CD4-positive, alpha-beta T cell treated with Interleukin-17A for 4 hours (primary cell): ENCODE measurements at regions not wholly inside any gene's neighbourhood (a gene's known extent, or its start where the extent isn't known, plus 50 kb on each side); places are given as distances from the start of the nearest gene placed in this dataset.

ENCODE experiments used
- DNase-seq: peaks from one replicate; pipeline ENCODE4 v3.0.0-alpha.2; 2020; ENCODE audit warnings: mixed read lengths

DNA sequence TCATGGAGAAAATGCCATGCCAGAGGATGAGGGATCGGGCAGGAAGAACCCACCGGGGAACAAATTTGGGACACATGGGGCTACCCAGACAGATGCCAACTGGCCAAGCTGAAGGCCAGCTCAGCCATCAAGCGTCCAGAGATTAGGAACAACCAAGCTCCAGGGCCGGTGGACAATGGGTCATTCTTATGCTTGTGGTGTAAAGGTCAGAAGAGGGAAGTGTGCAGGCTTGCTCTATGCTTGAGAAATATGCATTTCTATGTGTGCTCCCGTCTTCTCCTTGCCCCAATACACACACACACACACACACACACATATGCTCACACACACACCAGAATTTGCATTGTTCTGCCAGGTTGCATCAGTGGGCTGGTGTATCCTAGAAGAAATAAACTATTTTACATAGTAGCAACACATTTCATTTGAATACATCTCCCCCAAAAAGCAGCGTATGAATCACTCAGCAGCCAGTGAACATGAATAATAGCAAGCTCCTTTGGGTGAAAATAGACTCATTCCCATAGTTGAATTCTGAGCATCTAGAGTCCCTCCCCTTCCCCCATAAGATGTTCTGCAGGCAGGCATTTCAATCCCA, 201.9 kb upstream of the PPARGC1A start:
- DNase-seq, result no peak

DNA sequence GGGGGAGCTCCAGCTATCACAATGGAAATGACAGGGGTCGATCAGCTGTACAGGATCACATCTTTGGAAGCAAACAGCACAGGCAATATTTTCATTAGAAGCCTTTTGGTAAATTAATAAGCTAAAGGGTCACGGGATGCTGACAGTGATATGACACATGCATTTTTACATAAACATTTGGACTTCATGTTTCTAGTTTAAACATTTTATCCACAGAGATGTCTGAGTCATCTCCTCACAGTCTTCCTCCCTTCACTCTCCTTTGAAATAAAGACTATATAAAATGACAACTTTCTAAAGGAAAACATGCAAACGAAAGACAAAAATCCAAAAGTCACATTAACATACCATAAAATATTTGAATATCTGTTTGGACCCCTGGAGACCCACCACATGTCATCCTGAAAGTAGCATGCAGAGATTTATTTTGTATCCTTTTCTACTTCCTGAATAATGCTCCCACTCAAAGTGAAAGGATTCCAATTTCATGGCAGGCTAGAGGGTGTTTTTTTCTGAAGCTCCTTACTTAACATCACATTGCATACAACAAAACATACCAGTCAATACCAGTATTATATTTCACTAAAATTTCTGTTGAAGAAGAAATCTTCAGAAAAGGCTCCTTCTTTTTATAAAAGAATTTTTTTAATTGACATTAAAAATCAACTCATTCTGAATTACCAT, 200.1 kb upstream of the PPARGC1A start:
- no peak for DNase-seq

DNA sequence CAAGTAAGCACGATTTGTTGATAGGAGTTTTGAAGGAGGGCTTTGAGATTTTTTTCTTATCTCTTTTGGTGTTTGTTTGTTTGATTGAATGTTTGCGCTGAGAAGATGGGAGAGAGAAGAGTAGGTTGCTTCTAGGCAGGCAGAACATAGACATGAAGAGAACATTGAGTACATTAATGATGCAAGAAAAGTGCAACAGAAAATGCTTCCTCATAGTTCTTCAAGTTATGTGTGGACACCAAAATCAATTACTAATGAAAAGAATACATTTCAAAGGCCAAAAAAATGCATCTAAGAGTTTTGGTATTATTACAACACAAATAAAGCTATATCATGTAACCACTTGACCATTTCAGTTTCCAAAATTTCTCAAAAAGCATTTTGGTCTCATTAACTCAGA, 191.0 kb upstream of the PPARGC1A start:
- DNase-seq, result no peak

DNA sequence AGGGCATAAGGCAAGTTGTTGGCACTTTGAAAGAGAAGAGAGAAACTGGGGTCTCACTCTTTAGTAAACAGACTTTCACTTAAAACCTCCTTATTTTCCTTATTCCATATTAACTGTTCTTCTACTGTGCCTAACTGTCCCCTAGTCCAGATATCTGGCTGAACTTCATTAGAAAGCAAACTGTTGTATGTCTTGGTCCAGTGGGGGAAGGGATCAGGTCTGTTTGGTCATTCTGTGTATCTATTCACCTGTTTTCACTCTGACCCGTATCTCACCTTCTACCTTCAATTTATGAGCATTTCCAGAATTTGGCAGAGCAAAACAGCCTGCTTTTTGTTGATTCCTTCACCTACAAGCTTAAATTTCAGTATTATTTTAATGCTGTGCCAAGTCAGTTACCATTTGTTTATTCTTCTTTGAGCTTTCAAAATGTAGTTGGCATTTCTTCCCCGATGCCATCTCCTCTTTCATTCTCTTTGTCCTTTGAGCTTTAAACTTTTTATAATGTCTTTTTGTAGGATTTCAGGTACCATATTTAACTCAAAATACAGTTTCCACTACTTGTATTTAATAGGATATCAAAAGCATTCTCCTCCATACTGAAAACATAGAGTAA, 188.6 kb upstream of the PPARGC1A start:
- no peak for DNase-seq

DNA sequence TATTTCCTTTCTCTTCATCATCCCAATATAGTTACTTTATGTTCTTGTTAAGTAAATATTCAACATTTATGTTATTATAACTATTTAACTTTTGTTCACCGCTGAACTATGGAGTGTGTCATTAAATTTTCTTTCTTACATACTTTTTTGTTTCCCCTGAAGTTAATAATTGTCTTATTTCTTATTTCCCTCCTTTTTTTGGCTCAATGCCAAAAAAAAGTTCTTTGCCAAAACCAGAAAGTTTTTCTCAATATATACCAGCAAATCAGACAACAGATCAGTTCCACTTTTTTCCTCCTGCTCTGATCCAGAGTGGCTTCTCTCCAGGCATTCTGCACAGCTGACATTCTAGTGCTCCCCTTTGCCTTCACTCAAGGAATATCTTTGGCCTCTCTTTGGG, 187.0 kb upstream of the PPARGC1A start:
- DNase-seq, result no peak

DNA sequence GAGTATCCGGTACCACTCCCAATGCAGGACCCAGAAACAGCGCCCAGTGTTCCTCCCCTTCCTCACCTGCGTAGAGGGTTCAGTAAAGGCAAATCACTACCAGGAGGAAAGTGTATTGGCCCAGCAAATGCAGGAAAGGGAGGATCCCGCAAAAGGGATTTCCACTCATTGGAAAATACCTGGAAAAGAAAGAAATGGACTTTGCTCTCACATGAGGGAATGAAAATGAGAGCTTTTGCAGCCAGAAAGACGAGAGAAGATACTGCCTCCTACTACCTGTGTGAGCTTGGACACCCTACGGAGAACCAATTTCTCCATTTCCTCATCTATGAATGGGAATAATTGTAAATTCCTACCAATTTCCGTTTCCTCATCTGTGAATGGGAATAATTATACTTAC, 184.1 kb upstream of the PPARGC1A start:
- no peak for DNase-seq

DNA sequence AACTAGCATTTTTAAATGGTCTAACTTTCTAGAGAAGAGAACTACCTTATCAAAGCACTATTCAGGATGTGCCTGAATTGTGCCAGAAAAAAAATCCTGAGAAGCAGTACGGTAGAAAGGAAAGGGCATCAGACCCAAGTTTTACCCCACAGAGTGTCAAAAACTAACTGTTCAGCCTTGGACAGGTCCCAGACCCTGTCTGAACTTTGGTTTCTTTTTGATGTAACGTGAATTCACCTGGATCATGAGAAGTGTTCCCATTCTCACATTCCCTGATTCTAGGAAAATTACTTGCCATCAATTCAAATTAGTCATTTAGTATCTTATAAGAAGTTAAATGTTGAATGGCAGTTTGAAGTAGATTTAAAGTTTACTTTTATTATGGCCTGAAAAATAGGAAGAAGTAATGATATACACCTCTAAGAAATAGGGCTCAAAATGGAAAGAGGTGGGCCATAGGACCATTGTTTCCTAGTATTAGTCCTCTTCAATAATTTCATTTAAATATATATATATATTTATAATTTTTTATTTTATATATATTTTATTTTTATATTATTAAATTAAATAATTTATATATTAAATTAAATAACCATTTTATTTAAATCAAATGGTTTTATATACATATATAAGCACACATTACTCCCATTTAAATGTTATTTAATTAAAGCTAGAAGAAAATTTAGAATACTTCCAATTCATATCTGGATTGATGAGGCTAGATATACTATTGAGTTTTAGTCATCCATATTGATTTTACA, 181.9 kb upstream of the PPARGC1A start:
- DNase-seq, result no peak

DNA sequence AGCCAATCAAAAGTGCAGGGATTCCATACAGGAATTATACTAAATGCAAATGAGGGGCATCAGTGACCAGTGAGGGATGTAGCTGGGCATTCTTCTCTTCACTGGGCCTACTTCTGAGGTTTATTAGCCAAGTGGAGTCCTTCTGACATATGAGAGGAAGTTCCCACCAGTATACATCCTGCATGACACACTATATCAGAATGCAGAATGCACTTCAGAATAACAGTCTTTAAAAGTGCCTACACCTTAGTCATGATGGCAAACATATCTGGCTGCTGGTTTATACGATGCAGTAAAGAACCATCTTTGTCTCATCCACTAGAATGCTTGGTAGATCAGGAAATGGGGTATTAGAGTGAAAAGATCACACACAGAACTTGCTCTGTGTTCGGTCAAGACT, 180.3 kb upstream of the PPARGC1A start:
- no peak for DNase-seq

DNA sequence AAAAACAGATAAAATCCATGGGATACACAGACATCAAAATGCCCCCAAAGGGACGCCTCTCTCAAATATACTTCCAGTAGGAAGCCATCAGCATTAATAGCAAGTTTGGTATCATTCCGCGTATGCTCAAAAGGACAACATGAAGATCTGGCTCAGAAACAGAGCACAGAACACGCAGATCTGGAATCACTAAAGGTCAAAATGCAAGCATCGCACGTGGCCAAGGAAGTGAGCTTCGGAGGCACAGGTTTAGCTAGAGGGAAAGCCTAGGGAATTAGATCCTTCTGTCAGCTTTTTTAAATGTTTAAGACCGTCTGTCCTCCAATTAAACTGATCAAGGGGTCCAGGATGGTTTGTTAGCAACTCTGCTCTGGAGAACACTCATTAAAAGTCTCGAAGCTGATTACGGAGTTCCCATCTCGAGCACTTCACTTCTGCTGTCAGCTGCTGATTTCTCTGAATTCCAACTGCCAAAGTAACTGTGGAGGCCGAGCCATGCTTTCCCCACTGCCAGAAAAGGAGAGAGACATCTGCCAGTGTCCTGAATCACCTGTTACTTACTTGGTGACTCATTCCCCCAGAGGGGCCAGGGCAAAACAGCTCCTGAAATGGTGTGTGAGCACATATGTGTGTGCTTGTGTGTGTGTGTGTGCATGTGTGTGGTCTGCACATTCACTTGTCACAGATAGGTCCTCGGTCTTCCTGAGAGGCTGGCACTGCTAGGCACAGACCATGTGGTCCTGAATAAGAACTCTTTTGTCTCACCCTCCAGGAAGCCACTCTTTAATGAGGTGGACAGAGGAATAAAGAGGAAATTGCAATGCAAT, 177.7 kb upstream of the PPARGC1A start:
- DNase-seq, result no peak

DNA sequence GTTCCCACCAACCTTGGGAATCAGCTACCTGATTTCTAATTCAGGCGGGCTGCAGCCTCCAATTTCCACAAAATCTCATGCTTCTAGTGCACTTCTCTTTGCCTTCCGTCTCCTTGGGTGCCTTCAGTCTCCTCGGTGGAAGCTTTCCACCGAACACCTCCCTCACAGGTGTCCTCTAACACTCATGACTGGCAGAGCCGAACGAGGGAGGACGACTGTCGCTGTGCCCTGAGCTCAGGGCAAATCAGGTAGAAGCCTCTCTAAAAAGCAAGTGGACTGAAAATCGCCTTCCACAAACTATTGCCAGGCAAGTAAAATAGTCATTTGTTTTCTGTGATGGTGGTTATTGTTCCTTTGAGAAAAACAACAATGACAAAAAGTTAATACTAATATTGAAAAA, 176.1 kb upstream of the PPARGC1A start:
- no peak for DNase-seq

DNA sequence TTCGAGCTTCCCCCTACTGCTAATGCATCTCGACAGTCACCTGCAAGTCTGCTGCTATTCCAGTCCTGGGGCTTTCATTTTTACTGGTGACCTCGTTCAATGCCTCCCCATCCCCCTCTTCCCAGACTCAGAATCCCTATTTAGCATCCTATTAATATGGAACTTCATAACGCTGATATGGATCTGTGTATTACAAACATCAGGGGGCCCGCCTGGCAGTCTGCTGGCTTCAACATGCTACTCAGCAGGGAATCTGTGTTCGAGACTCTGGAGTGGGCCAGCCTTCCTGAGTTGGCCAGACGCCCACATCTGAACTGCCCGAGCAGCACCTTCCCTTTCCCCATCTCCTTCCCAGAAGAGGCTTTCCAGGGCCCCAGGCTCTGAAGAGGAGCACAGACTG, 173.9 kb upstream of the PPARGC1A start:
- DNase-seq, result no peak

DNA sequence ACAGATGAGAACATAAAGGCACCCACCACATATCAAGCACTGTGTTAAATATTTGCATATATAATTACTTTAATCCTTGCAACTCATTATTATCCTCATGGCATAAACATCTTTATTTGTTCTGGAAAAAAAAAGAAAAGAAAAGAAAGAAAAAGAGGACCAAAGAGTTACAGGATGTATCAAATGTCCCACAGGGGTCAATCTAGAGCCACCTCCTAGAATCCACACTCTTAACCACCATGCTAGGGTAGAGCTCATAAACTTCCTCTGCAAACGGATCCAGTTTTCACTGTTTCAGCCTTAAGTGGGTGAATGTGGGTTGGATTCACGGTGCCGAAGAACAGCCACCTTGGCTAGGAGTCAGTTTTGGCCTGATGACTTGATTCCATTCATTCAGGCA, 171.1 kb upstream of the PPARGC1A start:
- DNase-seq, result no peak

DNA sequence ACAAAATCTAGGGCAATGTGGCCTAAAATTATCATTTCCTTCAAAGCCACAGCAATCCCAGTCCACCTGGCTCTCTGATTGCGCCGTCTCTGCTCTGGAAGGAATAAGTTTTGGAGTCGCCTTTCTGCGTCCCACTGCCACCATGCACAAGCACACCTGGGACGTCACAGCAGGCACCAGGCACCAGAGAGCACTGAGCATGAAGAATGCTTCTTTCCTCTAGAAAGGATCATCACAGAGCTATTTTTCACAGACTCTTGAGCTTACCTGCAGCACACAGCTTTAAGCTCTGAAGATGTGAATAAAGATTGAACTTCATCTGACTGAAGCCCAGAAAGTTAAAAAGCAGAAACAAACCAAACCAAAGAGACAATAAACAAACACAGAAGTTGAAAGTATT, 170.0 kb upstream of the PPARGC1A start:
- no peak for DNase-seq

DNA sequence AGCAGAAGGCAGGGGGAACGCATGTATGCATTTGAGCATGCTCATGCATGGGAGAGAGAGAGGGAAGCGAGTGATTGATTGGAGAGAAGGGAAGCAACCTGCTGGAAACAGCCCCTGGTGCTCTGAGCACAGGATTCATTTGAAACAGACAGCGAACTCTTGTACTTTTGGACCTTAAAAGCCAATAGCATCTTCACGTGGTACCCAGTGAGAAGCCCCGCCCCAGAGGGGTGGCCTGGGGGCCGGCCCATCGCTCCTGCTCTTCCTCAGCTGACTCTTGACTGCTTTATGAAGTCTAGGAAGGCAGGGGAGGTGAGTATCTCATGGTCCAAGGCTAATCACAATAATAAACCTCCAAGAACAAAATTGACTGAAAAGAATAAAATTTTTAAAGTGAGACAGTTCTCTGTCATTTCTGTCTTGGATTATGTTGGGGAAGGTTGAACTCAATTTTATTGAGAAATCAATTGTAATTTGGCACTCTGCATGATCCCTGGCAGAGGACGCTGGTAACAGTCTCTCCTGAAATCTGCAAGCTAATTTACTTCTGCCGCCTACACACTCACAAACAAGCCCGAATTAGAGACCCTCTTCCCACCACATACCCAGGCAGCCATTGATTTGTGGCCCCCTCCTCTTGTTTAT, 168.2 kb upstream of the PPARGC1A start:
- DNase-seq, result no peak

DNA sequence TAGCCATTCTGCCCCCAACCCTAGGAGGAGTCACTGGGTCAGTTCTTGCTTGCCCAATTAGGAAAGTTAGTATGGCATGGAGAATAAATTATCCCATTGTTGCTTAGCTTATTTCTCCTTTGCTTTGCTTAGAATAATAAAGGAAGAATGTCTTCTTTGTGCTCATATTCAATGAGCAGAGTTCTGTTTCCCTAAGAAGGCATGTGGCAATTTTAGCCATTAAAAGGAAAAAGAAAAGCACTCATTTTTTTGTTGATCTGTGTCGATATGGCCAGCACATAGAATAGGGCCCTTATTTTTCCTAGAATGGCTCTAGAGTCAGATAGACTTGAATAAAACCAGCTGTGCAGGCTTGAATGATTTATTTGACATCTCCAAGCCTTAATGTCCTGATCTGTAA, 166.4 kb upstream of the PPARGC1A start:
- no peak for DNase-seq

DNA sequence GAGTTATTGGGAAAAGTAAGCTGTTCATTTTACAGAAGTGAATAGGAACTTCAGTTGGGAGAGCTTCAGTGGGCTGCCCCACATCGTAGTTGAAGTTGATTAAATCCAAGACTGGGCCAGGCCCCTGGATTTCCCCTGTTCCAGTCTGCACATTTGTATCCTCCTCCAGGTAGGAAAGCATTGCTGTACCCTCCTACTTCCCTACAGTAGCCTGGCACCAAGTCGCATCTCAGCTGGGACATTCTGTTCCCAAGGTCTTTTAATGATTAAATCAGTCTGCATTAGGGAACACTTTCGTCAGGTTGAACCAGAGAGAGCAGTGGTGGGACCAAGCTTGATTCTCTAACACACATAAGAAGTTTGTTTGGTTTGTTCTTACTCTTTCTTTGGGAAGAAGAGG, 165.8 kb upstream of the PPARGC1A start:
- DNase-seq, result no peak

DNA sequence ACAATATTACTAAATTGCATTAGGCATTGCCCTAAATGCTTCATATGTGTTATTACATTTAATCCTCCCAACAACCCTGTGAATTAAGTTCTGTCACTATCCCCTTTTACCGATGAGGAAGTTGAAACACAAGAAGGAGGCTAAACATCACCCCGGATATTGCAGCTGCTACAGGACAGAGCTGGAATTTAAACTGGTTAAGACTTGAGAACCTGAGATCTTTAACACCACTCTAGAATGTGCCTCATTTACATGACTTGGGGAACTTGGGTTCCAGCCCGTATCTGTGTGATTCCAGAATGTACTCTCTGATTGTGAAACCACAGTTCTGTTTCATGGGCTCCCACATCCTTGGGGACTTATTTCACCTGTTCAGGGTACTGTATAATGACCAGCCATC, 165.1 kb upstream of the PPARGC1A start:
- no peak for DNase-seq

DNA sequence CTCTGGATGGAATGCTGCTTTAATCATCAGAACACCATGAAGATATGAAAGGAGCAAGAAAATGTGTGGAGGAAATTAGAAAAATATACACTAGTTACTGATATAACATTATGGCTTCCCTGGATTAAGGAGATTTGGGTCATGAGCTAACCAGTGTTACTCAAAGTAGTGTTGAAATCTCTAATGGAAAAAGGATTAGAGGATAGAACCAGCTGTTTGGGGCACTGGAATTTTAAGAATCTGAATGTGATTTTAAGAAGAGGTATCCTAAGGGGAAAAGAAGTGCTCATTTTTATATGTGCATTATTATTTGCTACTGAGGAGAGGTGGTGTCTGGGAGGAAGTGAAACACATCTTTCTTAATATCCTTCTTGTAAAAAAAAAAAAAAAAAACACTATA, 164.1 kb upstream of the PPARGC1A start:
- DNase-seq, result no peak

DNA sequence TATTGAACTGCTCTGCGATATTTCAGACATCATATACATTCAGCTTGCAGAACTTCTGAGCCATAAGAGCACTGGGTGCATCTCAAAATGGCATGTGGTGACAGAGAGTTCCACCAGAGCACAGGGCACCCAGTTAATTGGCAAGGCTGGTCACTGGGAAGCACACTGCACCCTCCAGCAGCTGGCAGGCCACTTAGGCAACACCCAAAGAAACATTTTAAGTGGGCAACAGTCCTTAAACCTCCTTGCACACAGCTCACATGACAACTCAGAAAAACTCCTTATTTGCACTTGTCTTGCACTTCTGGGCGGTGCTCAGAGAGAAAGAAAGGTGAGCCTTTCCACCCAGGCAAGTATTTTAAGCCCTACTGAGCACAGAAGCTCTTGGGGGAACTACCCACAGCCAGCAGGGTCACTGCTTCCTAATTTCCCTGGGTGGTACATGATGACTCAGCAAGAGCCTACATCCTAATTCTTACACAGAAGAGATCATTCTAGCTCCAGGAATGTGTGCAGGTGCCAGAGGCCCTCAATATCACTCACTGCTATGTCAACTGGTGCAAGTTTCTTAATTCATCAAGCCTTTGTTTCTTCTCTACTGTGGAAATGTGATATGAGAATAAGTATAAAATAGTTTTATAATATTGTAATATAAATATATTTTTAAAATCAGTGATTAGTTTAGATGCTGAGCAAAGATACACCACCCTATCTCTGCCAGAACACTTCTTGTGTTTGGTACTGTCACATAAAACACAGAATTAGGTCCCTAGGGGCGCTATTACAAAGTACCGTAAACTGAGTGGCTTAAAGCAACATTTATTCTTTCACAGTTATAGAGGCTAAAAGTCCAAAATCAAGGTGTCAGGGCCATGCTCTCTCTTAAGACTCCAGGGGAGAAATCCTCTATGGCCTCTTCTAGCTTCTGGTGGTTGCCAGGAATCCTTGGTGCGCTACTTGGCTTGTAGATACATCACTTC, 155.1 kb upstream of the PPARGC1A start:
- DNase-seq, result no peak

DNA sequence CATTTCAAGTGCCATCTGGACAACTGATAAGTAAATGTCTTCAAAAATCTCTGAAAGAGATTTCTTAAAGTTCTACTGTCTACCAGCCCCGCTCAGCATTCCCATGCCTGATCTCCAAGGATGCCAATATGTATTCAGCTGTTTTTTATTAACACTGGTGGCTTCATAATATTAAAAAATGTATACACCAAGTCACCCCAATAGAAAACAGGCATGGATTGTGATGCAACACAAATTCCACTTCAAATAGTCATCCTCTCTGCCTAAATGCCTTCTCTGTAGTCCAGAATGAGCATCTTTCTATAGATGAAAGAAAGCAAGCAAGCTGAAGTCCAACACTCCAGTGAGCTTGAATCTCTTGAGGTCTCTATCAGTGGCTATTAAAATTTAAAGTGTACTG, 152.2 kb upstream of the PPARGC1A start:
- no peak for DNase-seq

DNA sequence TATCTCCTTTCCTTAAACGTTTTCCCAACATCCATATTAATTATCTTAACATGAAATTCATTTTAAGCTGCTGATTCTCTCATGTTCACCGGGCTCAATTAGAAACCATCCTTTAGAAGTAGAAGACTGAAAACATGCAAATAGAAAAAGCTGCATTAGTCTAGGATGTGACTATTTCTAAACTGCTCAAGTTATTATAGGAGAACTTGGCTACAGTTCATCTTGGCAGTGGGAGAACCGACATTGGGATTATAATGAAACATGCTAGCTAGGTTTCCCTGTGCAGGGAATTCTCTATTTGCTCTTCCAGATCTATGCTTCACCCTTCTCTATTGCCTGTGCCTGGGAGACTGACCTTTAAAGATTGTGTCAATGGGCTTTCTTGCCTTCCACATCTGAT, 151.0 kb upstream of the PPARGC1A start:
- no peak for DNase-seq
